LHCN-M2 (cell line): ENCODE measurements at regions not wholly inside any gene's neighbourhood (a gene's known extent, or its start where the extent isn't known, plus 50 kb on each side); places are given as distances from the start of the nearest gene placed in this dataset.

Experiments
- DNase-seq: peaks from one replicate; pipeline ENCODE4 v3.0.0-alpha.2; 2012; ENCODE audit warnings: low read depth

DNA sequence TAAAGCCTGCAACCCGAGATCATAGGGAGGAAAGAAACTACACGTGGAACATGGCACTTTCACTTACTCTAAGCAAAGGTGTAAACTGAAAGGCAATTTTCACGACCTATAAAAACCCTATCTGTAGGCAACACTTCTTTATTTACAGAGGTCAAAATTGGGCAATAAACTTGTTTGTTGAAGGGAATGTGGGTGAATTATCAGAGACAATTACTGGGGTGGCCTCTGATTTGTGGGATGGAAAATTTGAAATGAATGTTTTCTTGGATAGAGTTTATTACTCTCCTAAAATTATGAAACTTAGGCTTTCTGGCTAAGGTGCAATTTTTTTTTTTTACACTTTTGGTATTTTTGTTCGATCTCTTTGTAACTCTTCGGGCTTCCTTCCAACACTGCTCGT lies 734.1 kb upstream of the TENM3 start:
- DNase-seq, result no peak

DNA sequence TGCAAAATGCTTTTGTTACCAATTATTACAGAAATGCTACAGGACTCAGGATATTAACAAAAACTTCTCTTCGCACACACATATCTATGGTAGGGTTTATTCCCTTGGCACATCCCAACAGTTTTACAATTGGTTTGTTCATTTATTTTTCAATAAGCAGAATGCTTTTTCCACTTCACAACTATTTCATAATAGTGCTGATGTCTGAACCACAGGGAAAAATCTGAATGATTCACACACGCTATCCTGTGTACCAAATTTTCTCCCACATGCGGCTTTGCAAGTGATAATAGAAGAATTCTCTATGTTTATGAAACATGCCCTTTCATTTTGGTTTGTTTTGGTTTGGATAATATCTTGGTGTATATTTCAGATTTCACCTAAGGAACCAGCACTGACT lies 725.7 kb upstream of the TENM3 start:
- DNase-seq, result no peak

DNA sequence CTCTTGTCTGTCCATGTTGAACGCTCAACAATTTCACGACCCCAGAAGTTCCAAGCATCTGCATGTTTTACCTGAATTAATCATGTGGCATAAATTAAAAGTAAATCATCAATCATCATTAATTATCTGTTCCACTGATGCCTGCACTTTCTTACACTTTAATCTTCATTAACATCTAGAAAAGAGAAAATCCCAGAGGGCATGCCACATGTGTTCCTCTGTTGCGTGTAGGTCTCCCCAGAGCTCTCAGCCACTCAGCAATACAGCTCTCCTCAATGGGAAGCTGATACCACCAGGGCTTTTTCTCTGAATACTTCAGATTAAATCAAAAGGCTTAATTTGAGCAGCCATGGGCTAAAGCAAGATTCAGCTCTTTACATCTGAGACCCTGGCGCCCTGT lies 722.4 kb upstream of the TENM3 start:
- DNase-seq, result no peak

- no peak for DNase-seq
Observed at GRCh38 chr4:181523973-181524372, 719.2 kb upstream of the TENM3 start.

- no peak for DNase-seq
Observed at GRCh38 chr4:181524499-181524898, 718.7 kb upstream of the TENM3 start.

DNA sequence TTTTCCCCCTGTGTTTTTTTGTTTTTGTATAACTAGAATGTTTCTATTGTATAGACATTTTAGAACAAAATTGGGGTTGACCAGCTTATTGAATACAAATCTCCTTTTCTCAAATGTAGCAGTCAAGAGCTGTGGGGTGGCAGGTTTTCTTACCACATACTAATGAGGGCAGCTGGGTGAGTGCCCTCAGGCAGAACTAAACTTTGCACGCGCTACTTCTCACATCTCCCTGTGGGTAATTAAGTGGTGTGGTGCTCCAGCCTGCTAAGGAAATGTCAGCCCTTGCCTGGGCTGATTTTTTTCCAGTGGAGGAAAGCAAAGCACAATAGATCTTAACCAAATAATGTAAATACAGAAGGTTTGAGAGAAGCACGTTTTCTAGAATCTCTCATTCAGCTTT lies 717.6 kb upstream of the TENM3 start:
- no peak for DNase-seq

DNA sequence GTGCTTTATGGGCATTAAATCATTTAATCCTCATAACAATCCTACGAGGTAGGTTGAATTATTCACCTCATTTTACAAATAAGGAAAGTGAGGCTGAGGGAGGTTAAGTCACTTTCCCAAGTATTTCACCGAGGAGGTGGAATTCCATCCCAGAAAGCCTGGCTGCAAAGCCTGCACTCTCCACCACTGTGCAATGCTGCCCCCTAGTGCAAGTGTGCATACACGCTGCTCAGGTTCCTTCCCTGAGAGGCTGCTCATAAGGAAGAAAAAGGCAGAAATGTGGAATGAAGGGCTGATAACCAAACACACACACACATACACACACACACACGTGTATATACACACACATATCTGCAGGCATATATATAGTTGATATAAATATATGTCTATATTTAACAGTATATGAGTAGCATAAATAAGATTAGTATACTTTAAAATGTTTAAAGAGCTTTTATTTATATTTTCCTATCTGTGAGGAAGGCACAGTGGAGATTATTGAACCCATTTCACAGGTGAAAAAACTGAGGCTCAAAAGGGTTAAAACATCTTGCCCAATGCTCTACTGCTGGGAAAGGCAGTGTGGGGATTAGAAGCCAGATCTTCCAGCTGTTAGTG lies 714.5 kb upstream of the TENM3 start:
- peak; percentile 66 for DNase-seq

- no peak for DNase-seq
Observed at GRCh38 chr4:181529537-181529936, 713.7 kb upstream of the TENM3 start.

DNA sequence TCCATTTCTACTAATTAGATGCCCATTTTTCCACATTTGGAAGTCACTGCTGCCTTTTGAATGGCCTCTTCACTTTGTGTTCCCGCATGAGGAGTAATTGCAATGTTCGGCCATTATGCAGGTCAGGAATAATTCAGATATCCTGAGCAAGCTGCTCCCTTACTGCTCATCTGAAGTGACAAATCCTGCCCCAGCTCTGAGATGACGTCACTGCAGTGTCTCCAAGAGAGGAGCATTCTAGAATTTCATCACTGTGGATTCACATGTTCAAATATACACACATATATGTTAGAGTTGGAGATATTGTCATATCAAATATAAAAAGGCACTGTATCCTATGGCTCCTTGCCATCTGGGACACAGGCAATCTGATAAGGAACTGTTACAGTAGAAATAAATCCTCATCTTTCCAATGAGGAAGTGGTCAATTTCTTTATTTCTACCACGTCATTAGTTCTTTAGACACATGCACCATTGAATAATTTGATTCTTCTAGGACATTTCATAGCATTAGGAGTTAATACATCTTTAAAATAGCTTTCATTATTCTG lies 706.9 kb upstream of the TENM3 start:
- no peak for DNase-seq

DNA sequence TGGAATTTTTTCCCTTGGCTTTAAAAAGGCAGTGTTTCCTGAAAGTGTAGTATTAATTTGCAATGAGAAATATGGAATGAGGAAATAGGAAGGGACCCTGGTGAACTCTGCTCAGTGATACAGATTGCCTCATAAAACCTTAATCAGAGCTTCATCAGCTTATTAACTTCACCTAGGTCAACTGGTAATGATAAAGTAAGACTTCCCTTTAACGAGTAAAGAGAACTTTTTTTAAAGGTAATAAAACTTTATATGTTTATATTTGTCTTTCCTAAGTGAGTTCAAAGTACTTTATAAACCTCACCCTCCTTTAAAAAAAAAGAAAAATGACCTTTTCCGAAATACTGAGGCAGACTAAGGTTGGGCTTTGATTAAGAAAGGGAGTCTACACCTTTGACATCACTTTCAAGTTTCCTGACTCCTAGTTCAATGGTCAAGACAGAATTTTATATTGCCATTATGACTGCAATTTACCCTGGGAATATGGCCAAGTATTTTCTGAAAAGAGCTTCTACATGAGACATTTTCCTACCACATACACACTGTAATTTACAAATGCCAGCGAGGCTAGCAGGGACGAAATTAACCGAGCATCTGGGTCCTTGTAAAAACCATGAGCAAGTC lies 706.3 kb upstream of the TENM3 start:
- no peak for DNase-seq

- DNase-seq, result no peak
Observed at GRCh38 chr4:181538431-181538830, 704.8 kb upstream of the TENM3 start.

GRCh38 chr4:181541396-181541795 lies 701.8 kb upstream of the TENM3 start:
- DNase-seq, result peak; percentile 42

DNA sequence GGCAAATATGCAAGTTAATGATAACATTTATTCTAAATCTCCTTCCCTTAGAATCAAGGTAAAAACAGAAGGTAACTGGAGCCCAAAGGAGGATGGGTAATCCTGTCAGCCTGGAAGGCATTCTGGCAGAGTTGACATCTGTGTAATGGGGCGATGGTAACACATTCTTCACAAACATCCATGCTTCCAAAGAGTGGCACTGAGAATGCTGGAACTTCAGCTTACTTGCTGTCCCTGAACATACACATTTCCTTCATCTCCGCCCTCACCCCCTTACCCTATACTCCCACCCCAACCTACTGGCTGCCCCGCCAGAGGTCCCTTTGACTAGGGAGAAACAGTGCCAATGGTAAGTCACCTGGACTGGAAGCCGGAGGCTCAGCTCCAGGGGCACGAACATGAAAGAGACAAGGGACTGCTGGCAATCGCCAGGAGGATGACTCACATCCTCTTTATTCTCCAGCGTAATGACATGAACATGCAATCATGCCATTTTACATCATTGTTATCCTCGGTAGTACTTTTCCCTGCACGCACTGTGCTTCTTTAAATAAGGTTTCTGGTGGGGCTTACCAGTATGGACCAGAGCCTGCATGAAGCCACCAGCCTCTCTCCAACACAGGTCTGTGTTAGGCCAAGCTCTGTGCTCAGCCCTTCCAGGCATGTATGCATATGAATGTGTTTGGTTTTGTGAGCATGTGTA lies 694.2 kb upstream of the TENM3 start:
- DNase-seq, result peak; percentile 83

DNA sequence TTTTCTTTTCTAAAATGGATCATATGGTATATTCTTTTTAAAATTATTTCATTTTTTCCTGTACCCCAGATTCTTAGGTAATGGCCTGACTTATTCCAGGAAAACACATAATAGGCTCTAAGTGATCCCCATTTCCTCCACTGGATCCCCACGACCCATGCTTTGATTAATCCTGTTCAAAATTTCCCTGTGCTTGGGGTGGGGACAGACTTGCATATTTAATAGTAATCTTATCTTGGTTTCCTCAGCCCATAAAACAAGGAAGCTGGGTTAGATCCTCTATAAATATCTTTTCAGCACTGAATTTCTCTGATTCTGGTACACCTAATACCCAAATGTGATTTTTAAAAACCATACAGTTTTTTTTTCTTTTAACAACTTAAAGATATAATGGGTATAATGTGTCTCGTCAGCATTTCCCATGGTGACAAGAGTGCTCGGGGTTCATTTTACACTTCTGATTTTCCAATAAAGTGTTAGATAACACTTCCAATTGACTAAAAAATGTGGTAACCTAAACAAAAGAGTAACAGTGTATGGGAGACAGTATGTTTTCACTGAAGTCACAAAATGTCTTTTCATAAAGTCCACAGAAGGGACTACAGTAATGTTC lies 693.5 kb upstream of the TENM3 start:
- no peak for DNase-seq

- DNase-seq, result no peak
Observed at GRCh38 chr4:181550381-181550780, 692.8 kb upstream of the TENM3 start.

GRCh38 chr4:181559637-181560036 lies 683.6 kb upstream of the TENM3 start:
- no peak for DNase-seq

GRCh38 chr4:181562399-181562798 lies 680.8 kb upstream of the TENM3 start:
- no peak for DNase-seq

DNA sequence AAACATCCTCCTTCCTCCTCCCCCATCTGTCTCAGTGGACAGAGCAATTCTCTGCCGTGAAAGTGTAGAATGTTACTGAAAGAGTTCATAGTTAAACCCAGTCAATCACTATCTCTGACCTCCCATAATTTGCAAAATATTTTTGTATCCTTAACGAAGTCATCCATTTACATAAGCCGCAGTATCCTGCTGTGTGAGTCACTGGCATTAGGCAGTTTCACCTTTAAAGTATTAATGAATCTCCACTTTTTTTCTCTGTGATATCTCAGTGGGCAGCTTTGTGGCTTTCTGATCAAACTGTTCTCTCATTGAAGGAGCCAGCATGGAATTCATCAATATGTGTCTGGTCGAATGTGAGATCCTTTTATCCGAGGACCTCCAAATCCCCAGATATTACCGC lies 678.6 kb upstream of the TENM3 start:
- DNase-seq, result no peak

DNA sequence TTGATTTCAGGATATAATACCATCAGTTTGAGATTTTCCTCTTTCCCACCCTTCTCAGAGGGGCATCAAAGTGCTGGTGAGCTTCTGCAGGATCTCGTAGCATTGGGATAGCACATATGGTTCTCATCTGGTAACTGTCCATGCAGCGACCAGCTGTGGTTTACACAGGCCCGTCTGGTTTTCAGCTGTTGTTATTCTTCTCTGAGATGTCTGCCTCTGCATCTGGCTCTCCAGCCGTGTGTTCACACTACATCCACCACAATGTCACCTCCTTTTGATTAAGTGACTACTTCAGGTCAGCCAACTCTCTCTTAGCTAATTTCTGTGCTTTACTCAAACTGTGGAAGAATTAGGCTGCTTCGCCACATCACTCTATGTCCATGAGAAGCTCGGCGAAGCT lies 676.7 kb upstream of the TENM3 start:
- peak; percentile 82 for DNase-seq

DNA sequence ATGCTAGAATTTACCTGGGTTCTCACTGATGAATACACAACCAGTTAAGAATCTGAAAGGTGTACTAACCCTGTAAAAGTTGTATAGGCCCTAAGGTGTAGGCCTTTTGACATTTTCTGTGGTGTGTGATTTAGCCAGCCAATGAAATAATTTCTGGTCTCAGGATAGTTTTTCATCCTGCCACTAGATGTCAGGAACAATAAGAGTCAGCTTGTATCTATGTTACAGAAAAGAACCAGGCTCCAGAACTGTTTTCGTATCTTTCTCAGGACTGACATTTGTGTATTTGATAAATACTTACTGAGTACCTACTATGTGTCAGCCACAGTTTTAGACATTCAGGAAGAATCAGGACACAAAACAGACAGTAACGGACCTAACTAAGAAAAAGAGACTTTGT lies 673.6 kb upstream of the TENM3 start:
- DNase-seq, result peak; percentile 58

DNA sequence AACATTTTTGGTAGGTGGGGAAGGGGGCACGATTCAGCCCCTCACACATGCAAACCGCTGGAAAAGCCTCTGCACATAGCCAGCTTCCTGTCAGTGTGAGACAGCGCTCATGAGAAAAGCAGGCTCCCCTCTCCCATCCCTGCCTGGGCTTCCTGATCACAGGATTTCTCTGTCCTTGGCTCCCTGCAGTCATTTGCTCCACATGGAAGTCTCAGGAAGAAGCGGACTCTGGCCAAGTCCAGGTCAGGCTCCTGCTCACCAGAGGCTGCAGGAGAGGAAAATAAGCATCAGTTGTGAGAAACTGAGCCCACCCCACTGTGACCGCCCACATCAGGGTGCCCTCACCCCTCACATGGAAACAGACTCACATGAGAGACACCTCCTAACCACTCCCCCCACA lies 664.3 kb upstream of the TENM3 start:
- no peak for DNase-seq

DNA sequence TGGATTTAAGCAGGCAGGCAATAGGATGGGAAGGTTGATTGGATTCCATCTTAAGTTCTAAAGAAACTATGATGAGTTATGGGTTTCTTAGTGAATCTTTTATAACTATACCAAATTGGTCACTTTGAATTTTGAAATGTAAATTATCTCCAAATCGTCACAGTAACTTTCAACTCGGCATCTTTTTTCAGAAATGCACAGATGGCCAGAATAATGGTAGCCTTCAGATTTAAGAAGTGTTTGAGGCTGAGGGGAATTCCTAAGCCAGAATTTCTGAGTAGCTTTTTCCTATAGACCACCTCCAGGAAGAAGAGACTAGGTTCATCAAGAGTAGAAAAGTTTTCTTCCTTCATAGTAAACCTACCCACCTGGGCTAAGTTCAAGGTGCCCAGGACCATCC lies 663.7 kb upstream of the TENM3 start:
- no peak for DNase-seq

DNA sequence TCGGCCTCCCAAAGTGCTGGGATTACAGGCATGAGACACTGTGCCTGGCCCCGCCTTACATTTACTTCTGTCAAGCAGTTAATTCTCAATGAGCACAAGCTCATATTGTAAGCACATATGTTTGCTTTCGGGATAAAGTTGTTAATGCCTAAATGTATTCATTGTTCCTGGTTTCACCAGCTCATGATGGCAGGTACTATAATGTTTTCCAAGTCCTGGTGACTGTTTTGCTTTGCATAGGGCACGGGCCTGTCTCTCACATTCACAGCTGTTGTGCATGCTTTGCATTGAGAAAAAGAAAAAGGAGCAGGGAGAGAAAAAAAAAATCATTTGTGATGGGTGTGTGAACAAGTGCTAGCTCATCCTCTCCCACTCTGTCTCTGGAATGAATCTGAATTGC lies 661.2 kb upstream of the TENM3 start:
- DNase-seq, result no peak
